Sigmoid colon (tissue), 4 donors: ENCODE measurements at regions not wholly inside any gene's neighbourhood (a gene's known extent, or its start where the extent isn't known, plus 50 kb on each side); places are given as distances from the start of the nearest gene placed in this dataset.
A peak's percentile ranks its signal among the peaks of the same experiment; 100 is the strongest.

Source experiments
- EP300 ChIP-seq, 4 donors: sonication (generic); formaldehyde crosslinking; IDR thresholded peaks; one replicate each; pipeline ENCODE4 v1.6.1; 2017; ENCODE audit warnings: antibody characterized with exemption in 4 of 4
- POLR2A ChIP-seq, 2 donors: fragments of 450-650 bp; IDR thresholded peaks; one replicate each; pipeline ENCODE4 v1.6.1; 2016; ENCODE audit warnings: antibody characterized with exemption in 2 of 2, mild to moderate bottlenecking in 2 of 2, moderate library complexity in 2 of 2
- POLR2AphosphoS5 ChIP-seq, 4 donors: sonication (generic); formaldehyde crosslinking; IDR thresholded peaks; one replicate each; pipeline ENCODE4 v1.6.1; 2017; ENCODE audit warnings: antibody characterized with exemption in 4 of 4
- TF ChIP-seq, protein P1 (sequence below), 4 experiments: fragments of 450-650 bp in 3 of 4; fragments of 200-600 bp in 1 of 4; IDR thresholded peaks; one replicate each; pipeline ENCODE4 v1.5.1; 2016 to 2019; ENCODE audit warnings: antibody characterized with exemption in 4 of 4, mild to moderate bottlenecking in 3 of 4, moderate library complexity in 2 of 4

DNA sequence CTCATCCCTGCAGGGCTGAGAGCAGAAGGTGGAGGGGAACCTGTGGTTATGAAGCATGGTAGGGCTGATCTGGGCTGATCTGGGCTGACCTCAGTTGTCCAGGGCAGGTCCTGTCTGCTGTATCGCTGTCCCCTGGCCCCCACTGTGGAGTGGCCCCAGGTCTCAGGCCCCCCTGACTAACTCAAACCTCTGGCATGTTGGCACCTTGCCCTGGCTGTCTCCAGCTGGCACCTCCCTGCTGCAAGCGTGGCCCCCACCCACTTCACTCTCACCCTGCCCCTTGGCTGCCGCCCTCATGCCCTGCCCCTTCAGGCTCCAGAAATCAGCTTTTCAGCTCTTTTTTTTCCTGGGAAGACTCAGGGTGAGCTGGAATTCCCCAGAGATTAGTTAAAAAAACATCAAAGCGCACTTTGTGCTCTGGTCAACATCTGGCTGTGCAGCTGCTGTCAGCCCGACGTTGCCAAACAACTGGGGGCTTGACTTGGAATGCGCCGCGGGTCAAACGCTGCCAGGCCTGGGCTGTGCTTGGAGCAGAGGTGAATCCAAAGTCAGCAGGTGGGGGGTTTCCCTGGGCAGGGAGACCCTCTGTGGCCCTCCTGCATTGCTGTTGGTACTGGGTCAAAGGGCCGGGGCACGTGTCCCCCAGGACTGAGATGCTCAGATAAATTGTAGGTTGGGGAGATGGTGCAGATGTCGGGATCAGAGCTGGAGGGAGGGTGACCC lies 173.8 kb upstream of the HDAC4 start:
- TF ChIP-seq, protein P1, sequence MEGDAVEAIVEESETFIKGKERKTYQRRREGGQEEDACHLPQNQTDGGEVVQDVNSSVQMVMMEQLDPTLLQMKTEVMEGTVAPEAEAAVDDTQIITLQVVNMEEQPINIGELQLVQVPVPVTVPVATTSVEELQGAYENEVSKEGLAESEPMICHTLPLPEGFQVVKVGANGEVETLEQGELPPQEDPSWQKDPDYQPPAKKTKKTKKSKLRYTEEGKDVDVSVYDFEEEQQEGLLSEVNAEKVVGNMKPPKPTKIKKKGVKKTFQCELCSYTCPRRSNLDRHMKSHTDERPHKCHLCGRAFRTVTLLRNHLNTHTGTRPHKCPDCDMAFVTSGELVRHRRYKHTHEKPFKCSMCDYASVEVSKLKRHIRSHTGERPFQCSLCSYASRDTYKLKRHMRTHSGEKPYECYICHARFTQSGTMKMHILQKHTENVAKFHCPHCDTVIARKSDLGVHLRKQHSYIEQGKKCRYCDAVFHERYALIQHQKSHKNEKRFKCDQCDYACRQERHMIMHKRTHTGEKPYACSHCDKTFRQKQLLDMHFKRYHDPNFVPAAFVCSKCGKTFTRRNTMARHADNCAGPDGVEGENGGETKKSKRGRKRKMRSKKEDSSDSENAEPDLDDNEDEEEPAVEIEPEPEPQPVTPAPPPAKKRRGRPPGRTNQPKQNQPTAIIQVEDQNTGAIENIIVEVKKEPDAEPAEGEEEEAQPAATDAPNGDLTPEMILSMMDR (IDR thresholded peaks at IDR 0.05), result no peak
- TF ChIP-seq POLR2A (IDR thresholded peaks at IDR 0.05), result no peak
- no peak for TF ChIP-seq EP300 (IDR thresholded peaks at IDR 0.05)
- peak in 1 of 4 donors; percentile 35 for TF ChIP-seq POLR2AphosphoS5 (IDR thresholded peaks at IDR 0.05)
